ENCODE measurements at regions not wholly inside any gene's neighbourhood (a gene's known extent, or its start where the extent isn't known, plus 50 kb on each side); places are given as distances from the start of the nearest gene placed in this dataset.
A peak's percentile ranks its signal among the peaks of the same experiment; 100 is the strongest.

DNA sequence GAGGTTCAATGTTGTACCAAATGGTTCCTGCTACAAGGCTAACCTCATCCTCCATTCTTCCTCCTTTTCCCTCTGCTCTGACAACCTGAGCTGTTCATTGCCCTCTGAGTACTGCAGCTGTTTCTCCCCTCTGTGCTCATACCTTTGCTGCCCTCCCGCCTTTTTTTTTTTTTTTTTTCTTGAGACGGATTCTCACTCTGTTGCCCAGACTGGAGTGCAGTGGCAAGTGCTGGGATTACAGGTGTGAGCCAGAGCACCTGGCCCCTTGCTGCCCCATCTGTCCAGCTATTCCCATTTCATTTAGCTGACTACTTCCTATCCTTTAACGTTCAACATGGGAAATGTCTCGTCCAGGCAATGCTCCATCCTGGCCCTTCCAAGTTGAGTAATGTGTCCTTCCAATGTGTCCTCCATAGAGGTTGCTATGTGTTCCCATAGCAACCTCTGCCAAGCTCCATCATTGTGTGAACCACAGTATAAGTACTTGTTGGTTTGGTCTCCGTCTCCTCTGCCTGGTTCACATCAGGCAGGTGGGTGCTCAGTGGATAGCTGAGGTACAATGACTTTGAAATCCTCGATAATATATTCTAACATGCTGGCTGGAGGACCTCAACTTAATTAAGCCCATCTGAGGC, 179.9 kb upstream of the ANKRD28 start:
- TF ChIP-seq, protein P1, sequence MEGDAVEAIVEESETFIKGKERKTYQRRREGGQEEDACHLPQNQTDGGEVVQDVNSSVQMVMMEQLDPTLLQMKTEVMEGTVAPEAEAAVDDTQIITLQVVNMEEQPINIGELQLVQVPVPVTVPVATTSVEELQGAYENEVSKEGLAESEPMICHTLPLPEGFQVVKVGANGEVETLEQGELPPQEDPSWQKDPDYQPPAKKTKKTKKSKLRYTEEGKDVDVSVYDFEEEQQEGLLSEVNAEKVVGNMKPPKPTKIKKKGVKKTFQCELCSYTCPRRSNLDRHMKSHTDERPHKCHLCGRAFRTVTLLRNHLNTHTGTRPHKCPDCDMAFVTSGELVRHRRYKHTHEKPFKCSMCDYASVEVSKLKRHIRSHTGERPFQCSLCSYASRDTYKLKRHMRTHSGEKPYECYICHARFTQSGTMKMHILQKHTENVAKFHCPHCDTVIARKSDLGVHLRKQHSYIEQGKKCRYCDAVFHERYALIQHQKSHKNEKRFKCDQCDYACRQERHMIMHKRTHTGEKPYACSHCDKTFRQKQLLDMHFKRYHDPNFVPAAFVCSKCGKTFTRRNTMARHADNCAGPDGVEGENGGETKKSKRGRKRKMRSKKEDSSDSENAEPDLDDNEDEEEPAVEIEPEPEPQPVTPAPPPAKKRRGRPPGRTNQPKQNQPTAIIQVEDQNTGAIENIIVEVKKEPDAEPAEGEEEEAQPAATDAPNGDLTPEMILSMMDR (IDR thresholded peaks at IDR 0.05; ENCODE audit: insufficient read depth, missing control alignments): no peak
- FAIRE-seq: no peak
- no peak for DNase-seq (ENCODE audit: insufficient read length, low spot score)

DNA sequence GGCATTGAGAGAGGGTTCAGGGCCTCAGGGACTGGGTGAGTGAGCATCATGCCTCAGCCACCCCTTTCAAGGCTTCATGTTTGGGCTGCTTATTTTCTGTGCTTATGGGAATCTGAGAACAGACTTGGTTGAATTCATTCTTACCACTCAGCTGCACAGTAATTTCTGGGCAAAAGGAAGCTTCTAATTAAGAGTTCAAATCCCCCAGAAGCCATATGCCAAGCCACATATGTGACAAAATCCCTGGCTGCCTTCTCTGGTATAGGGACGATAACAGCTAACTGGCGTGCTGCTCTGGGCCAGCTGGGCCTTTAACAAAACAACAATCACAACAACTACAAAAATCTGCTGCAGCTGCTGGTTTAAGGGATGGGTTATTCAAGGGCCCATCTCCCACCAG, 181.0 kb upstream of the ANKRD28 start:
- DNase-seq (ENCODE audit: insufficient read length, low spot score) (no peak), FAIRE-seq (no peak)
- TF ChIP-seq, protein P1 (IDR thresholded peaks at IDR 0.05; ENCODE audit: insufficient read depth, missing control alignments): no peak

DNA sequence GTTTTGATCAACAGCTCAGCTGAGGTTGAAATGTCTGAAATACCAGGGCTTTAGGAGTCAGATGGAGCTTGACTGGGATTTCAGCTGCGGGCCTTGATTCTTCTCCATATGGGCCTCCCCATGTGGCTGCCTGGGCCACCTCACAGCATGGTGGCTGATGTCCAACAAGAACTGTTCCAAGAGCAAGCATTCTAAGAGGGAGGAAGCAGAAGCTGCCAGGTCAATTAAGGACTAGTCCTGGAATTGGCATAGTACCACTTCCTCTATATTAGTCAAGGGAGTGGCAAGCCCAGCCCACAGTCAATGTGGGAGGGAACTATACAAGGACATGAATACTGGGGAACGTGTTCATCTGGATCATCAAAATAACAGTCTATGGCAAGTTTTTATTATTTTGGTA, 181.7 kb upstream of the ANKRD28 start:
- DNase-seq (ENCODE audit: insufficient read length, low spot score) (no peak), FAIRE-seq (no peak)
- TF ChIP-seq, protein P1 (IDR thresholded peaks at IDR 0.05; ENCODE audit: insufficient read depth, missing control alignments): no peak

DNA sequence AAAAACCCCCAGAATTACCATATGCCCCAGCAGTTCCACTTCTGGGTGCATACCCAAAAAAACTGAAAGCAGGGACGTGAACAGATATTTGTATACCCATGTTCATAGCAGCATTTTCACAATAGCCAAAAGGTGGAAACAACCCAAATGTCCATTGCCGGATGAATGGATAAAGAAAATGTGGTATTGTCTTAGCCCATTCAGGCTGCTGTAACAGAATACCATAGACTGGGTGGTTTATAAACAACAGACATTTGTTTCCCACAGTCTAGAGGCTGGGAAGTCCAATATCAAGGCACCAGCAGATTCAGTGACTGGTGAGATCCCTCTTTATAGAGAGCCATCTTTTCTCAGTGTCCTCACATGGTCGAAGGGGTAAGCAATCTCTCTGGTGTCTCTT, 182.1 kb upstream of the ANKRD28 start:
- no peak for FAIRE-seq
- no peak for DNase-seq (ENCODE audit: insufficient read length, low spot score)
- TF ChIP-seq, protein P1 (IDR thresholded peaks at IDR 0.05; ENCODE audit: insufficient read depth, missing control alignments): no peak

DNA sequence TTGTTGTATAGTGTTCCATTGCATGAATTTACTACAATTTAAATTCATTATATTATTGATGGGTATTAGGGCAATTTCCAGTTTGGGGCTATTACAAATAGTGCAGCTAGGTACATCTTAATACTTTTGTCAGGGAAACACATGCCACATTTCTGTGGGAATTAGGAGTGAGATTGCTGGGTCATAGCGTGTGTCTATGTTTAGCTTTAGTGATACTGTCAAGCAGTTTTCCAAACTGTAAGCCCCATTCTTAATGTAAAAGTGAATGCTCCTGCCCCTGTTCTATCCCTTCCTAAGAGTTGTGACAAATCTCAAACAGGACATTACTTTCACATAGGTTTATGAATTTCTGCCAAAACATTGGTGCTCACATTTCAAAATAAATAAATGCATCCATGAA, 184.5 kb upstream of the ANKRD28 start:
- TF ChIP-seq, protein P1 (IDR thresholded peaks at IDR 0.05; ENCODE audit: insufficient read depth, missing control alignments): no peak
- FAIRE-seq: no peak
- DNase-seq (ENCODE audit: insufficient read length, low spot score): no peak

DNA sequence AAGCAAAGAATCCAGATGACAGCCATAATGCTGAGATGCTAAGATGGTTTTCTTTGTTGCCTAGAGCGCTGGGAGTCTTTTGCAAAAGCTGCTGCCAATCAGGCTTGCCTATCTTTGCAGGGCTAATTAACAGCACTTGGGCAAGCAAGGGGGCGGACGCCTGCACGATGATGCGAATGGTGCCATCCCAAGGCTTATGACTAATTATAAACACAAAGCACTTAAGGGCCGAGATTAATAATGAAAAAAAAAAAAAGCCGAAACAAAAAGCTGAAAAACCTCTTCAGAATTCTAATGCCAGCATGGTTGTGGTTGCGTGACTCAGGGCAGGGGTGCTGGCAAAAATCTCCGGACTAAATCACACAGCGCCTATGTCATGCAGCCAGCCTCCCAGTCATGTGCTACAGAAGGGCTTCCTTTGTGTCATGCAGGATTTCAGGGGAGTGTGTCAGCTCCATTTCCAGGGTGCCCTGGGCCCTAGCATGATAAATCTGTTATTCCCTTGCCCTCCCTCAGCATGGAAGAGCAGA, 185.0 kb upstream of the ANKRD28 start:
- FAIRE-seq (peak; percentile 16), DNase-seq (ENCODE audit: insufficient read length, low spot score) (peak; percentile 18)
- TF ChIP-seq, protein P1 (IDR thresholded peaks at IDR 0.05; ENCODE audit: insufficient read depth, missing control alignments): no peak

DNA sequence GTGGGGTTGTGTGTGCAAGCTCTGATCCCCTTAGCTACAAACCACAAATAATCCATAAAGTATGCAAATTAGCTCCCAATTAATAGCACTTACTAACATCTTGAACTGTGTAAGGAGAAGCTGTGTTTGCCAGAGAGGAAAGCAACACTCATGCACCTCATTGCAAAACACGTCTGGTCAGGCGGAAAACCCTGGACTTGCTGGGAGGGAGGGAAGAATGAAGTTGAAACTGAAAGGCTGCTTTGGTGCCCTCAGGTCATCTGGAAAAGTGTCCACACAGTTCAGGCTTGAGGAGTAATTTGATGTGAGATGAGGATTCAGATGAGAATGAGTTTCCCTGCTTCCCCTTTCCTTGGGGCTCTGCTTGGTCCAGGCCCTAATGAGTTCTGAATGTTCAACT, 185.5 kb upstream of the ANKRD28 start:
- TF ChIP-seq, protein P1 (IDR thresholded peaks at IDR 0.05; ENCODE audit: insufficient read depth, missing control alignments): no peak
- FAIRE-seq: no peak

More for the DNA sequence above, 185.5 kb upstream of the ANKRD28 start:
- DNase-seq (ENCODE audit: insufficient read length, low spot score): no peak
